ENCODE measurements at regions not wholly inside any gene's neighbourhood (a gene's known extent, or its start where the extent isn't known, plus 50 kb on each side); places are given as distances from the start of the nearest gene placed in this dataset.

DNA sequence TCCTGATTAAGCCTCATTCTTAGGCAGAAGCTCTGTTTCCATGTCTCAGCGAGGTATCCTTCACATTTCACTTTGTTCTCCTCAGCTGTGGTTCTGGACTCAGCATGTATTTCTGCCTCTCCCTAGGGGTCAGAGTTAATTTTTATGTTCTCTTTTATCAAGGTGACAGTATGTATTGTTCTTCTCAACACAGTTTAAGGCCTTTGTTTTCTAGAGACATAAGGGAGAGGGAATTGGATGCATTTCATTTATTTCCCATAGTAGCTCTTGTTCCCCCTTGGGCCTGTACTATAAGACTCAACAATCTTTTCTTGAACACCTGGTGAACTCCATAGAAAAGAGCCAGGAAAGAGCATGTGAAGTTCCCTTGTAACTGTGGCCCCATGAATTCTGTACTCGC, 214.3 kb downstream of the ZWINT start:
- Mint-ChIP-seq H3K27ac (no peak overlapping the region), H3K9me3 (peaks cover 5% of the 10 kb centered on the region), H3K4me1 (peaks cover 3% of the 10 kb centered on the region), H3K27me3 (ENCODE audit: insufficient read depth, low read depth) (no peaks in the 10 kb centered on the region), H3K4me3 (no peak overlapping the region), H3K36me3 (no peaks in the 10 kb centered on the region)
- H3K4me1 ChIP-seq = no peaks in the 10 kb centered on the region
- TF ChIP-seq EZH2phosphoT487 (IDR thresholded peaks at IDR 0.05) = no peak
- TF ChIP-seq, protein P1, sequence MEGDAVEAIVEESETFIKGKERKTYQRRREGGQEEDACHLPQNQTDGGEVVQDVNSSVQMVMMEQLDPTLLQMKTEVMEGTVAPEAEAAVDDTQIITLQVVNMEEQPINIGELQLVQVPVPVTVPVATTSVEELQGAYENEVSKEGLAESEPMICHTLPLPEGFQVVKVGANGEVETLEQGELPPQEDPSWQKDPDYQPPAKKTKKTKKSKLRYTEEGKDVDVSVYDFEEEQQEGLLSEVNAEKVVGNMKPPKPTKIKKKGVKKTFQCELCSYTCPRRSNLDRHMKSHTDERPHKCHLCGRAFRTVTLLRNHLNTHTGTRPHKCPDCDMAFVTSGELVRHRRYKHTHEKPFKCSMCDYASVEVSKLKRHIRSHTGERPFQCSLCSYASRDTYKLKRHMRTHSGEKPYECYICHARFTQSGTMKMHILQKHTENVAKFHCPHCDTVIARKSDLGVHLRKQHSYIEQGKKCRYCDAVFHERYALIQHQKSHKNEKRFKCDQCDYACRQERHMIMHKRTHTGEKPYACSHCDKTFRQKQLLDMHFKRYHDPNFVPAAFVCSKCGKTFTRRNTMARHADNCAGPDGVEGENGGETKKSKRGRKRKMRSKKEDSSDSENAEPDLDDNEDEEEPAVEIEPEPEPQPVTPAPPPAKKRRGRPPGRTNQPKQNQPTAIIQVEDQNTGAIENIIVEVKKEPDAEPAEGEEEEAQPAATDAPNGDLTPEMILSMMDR (IDR thresholded peaks at IDR 0.05) = no peak
- no peak for TF ChIP-seq EZH2 (IDR thresholded peaks at IDR 0.05)
- H3F3A ChIP-seq (ENCODE audit: low read depth) = no peaks in the 10 kb centered on the region
- H3K27me3 ChIP-seq = no peaks in the 10 kb centered on the region
- no peaks in the 10 kb centered on the region for H3K9me3 ChIP-seq (ENCODE audit: low read depth)
- H3K9ac ChIP-seq = no peak overlapping the region
- no peak overlapping the region for H3K4me2 ChIP-seq
- DNase-seq (ENCODE audit: low spot score) = no peak
- H3K4me3 ChIP-seq = no peak overlapping the region
- H4K20me1 ChIP-seq (ENCODE audit: low read depth) = no peaks in the 10 kb centered on the region
- H3K79me2 ChIP-seq (ENCODE audit: low read depth) = no peaks in the 10 kb centered on the region
- H3K36me3 ChIP-seq = no peaks in the 10 kb centered on the region
- H2AFZ ChIP-seq (replicated peaks) = peak overlapping the region; percentile 16
- H3K27ac ChIP-seq = no peak overlapping the region

DNA sequence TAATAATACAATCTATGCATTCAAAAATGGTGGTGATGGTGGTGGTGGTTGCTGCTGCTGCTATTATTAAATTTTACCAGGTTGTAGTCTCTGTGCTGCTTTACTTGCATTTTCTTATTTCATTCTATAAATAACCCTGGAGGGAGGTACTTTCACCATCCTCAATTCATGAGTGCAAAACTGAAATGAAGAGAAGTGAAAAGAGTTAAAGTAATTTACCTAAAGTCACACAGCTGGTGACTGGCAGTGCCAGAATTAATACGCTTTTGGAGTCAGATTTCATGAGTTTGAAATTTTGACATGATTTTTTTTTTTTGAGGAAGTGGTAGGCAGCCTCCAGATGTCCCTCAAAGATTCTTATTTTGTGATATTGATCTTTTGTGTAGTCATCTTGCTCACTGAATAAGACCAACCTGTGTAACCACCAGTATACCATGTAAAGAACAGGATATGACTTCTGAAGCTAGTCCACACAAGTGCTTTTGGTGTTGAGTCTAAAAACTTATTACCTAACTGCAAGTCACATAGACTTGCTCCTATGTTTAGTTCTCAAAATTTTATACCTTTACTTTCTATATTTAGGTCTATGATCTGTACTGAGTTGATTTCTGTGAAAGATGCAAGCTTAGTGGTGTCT, 218.8 kb downstream of the ZWINT start:
- no peak overlapping the region for H2AFZ ChIP-seq (replicated peaks)
- Mint-ChIP-seq H3K27ac (no peak overlapping the region), H3K4me1 (peaks cover 3% of the 10 kb centered on the region), H3K27me3 (ENCODE audit: insufficient read depth, low read depth) (no peaks in the 10 kb centered on the region), H3K4me3 (no peak overlapping the region), H3K9me3 (peaks cover 2% of the 10 kb centered on the region), H3K36me3 (no peaks in the 10 kb centered on the region)
- H3K4me2 ChIP-seq = no peak overlapping the region
- no peaks in the 10 kb centered on the region for H3K4me1 ChIP-seq
- no peak overlapping the region for H3K27ac ChIP-seq
- no peaks in the 10 kb centered on the region for H3F3A ChIP-seq (ENCODE audit: low read depth)
- H4K20me1 ChIP-seq (ENCODE audit: low read depth) = no peaks in the 10 kb centered on the region
- H3K36me3 ChIP-seq = no peaks in the 10 kb centered on the region
- no peak overlapping the region for H3K4me3 ChIP-seq
- TF ChIP-seq, protein P1 (IDR thresholded peaks at IDR 0.05) = no peak
- TF ChIP-seq EZH2phosphoT487 (IDR thresholded peaks at IDR 0.05) (no peak), EZH2 (IDR thresholded peaks at IDR 0.05) (no peak)
- H3K9ac ChIP-seq = no peak overlapping the region
- H3K9me3 ChIP-seq (ENCODE audit: low read depth) = no peaks in the 10 kb centered on the region
- no peaks in the 10 kb centered on the region for H3K27me3 ChIP-seq
- DNase-seq (ENCODE audit: low spot score) = no peak
- no peaks in the 10 kb centered on the region for H3K79me2 ChIP-seq (ENCODE audit: low read depth)

DNA sequence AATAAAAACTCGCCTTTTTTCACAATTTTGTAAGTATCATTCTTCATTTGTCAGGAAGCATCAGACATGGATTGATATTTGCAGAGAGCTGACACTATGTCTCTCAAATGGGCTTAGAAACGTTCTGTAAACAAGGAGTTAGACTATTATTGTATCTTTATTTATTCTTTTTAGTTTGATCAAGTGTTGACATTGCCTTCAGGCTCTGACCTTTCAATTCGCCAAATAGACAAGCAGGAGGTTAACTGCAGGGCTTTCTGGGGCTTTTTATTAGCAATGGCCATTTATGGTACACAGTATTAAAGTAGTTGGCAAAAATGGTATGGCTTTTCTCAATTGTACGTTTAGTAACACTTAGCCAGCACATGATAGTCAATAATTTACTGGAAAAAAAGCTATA, 221.7 kb downstream of the ZWINT start:
- Mint-ChIP-seq H3K27ac (no peak overlapping the region), H3K27me3 (ENCODE audit: insufficient read depth, low read depth) (no peaks in the 10 kb centered on the region), H3K36me3 (no peaks in the 10 kb centered on the region), H3K4me1 (no peaks in the 10 kb centered on the region), H3K9me3 (no peaks in the 10 kb centered on the region), H3K4me3 (no peak overlapping the region)
- Histone ChIP-seq H3K36me3 (no peaks in the 10 kb centered on the region), H3K27ac (no peak overlapping the region), H3K4me3 (no peak overlapping the region), H3K27me3 (no peaks in the 10 kb centered on the region), H3K9ac (no peak overlapping the region), H4K20me1 (ENCODE audit: low read depth) (no peaks in the 10 kb centered on the region), H3K4me1 (no peaks in the 10 kb centered on the region), H3K79me2 (ENCODE audit: low read depth) (no peaks in the 10 kb centered on the region), H3F3A (ENCODE audit: low read depth) (no peaks in the 10 kb centered on the region), H2AFZ (replicated peaks) (no peak overlapping the region), H3K4me2 (no peak overlapping the region), H3K9me3 (ENCODE audit: low read depth) (no peaks in the 10 kb centered on the region)
- TF ChIP-seq EZH2phosphoT487 (IDR thresholded peaks at IDR 0.05) (no peak), EZH2 (IDR thresholded peaks at IDR 0.05) (no peak)
- TF ChIP-seq, protein P1 (IDR thresholded peaks at IDR 0.05) = no peak
- DNase-seq (ENCODE audit: low spot score) = no peak

Measured in neural progenitor cell (in vitro differentiated cells).